Osteoblast (primary cell): ENCODE measurements at regions not wholly inside any gene's neighbourhood (a gene's known extent, or its start where the extent isn't known, plus 50 kb on each side); places are given as distances from the start of the nearest gene placed in this dataset.
"Not testable (repeated sequence)": the region's sequence is repeated elsewhere in the genome, so short reads cannot be mapped to it uniquely, and the experiment has no call there.

Experiments
- DNase-seq: peaks from one replicate; pipeline ENCODE4 v3.0.0; 2011; ENCODE audit warnings: low spot score, mixed read lengths; ENCODE audit not compliant: insufficient read length; ENCODE audit errors: missing footprints
- H2AFZ ChIP-seq: 2 replicates; pipeline ENCODE4 v1.6.0; 2011; ENCODE audit warnings: mild to moderate bottlenecking, low read length
- H3K27ac ChIP-seq: 2 replicates; pipeline ENCODE4 v1.5.1; 2011; ENCODE audit warnings: mild to moderate bottlenecking, low read depth, low read length, moderate library complexity
- H3K27me3 ChIP-seq: 2 replicates; pipeline ENCODE4 v1.6.0; 2012; ENCODE audit warnings: mild to moderate bottlenecking, control low read depth, inconsistent platforms, low read length, moderate library complexity; ENCODE audit not compliant: insufficient read depth
- H3K36me3 ChIP-seq: 2 replicates; pipeline ENCODE4 v1.5.1; 2011; ENCODE audit warnings: mild to moderate bottlenecking, low read length, control low read depth, moderate library complexity; ENCODE audit not compliant: insufficient read depth
- H3K4me1 ChIP-seq: 2 replicates; pipeline ENCODE4 v1.5.1; 2011; ENCODE audit warnings: mild to moderate bottlenecking, low read length, control low read depth, moderate library complexity; ENCODE audit not compliant: insufficient read depth
- H3K4me2 ChIP-seq: 2 replicates; pipeline ENCODE4 v1.6.0; 2011; ENCODE audit warnings: mild to moderate bottlenecking, low read length; ENCODE audit not compliant: insufficient read depth
- H3K4me3 ChIP-seq: fragments of 200-600 bp; sonication (generic); 3 replicates; pipeline ENCODE4 v1.5.1; 2012; ENCODE audit warnings: mild to moderate bottlenecking, low read length, inconsistent platforms; ENCODE audit not compliant: insufficient read depth
- H3K79me2 ChIP-seq: 2 replicates; pipeline ENCODE4 v1.6.0; 2012; ENCODE audit warnings: mild to moderate bottlenecking, low read length, control low read depth, inconsistent platforms; ENCODE audit not compliant: insufficient read depth
- H3K9me3 ChIP-seq: 2 replicates; pipeline ENCODE4 v1.5.1; 2011; ENCODE audit warnings: low read depth, low read length, control low read depth
- H4K20me1 ChIP-seq: 2 replicates; pipeline ENCODE4 v1.6.0; 2012; ENCODE audit warnings: mild to moderate bottlenecking, low read length, control low read depth; ENCODE audit not compliant: insufficient read depth
- TF ChIP-seq, protein P1 (sequence below): IDR thresholded peaks from 2 replicates; pipeline ENCODE4 v1.5.1; 2011; ENCODE audit warnings: mild to moderate bottlenecking, low read depth, low read length, moderate library complexity; ENCODE audit errors: extremely low read depth

DNA sequence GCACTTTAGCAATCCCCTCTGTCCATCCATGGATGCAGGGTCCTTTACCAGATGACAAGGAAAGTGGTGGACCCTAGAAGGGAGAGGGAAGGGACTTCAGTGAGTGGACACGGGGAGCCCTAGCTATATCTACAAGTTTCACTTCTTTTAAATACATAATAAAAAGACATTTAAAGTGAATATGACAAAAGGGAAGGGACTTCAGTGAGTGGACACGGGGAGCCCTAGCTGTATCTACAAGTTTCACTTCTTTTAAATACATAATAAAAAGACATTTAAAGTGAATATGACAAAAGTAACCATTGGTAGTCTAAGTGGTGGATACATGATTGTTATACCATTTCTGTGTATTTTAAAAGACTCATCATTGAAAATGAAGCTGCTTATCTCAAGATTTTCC is 81.9 kb upstream of the HES1 start:
- DNase-seq = no peak
- no peak overlapping the region for H2AFZ ChIP-seq
- H3K27ac ChIP-seq = no peak overlapping the region
- no peaks in the 10 kb centered on the region for H3K4me1 ChIP-seq
- no peaks in the 10 kb centered on the region for H4K20me1 ChIP-seq
- peaks cover 8% of the 10 kb centered on the region for H3K9me3 ChIP-seq
- H3K36me3 ChIP-seq = no peaks in the 10 kb centered on the region
- H3K4me2 ChIP-seq = no peak overlapping the region
- H3K79me2 ChIP-seq = no peaks in the 10 kb centered on the region
- H3K4me3 ChIP-seq = no peak overlapping the region
- H3K27me3 ChIP-seq = peaks cover 3% of the 10 kb centered on the region
- TF ChIP-seq, protein P1, sequence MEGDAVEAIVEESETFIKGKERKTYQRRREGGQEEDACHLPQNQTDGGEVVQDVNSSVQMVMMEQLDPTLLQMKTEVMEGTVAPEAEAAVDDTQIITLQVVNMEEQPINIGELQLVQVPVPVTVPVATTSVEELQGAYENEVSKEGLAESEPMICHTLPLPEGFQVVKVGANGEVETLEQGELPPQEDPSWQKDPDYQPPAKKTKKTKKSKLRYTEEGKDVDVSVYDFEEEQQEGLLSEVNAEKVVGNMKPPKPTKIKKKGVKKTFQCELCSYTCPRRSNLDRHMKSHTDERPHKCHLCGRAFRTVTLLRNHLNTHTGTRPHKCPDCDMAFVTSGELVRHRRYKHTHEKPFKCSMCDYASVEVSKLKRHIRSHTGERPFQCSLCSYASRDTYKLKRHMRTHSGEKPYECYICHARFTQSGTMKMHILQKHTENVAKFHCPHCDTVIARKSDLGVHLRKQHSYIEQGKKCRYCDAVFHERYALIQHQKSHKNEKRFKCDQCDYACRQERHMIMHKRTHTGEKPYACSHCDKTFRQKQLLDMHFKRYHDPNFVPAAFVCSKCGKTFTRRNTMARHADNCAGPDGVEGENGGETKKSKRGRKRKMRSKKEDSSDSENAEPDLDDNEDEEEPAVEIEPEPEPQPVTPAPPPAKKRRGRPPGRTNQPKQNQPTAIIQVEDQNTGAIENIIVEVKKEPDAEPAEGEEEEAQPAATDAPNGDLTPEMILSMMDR = no peak

DNA sequence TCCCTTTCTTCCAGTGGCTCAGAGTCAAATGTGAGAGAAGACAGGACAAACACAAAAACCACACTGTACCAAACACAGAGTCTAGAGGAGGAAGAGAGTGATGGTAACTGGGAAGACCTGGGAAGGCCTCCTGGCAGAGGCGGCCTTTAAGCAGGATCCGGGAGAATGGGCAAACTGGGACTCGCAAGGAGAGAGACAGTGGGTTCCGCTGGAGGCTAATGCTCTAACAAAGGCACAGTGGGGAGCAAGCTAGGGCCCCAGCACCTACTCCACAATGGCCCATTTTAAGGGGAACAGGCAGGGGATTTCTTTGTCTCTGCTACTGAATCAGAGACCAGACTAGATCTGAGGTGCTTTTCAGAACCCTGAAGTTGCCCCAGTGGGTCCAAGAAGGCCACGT is 81.4 kb upstream of the HES1 start:
- H3K9me3 ChIP-seq = peaks cover 8% of the 10 kb centered on the region
- no peak overlapping the region for H2AFZ ChIP-seq
- H3K27ac ChIP-seq = no peak overlapping the region
- peaks cover 3% of the 10 kb centered on the region for H3K27me3 ChIP-seq
- no peak overlapping the region for H3K4me2 ChIP-seq
- TF ChIP-seq, protein P1 = no peak
- H3K36me3 ChIP-seq = no peaks in the 10 kb centered on the region
- H3K79me2 ChIP-seq = no peaks in the 10 kb centered on the region
- no peak overlapping the region for H3K4me3 ChIP-seq
- no peaks in the 10 kb centered on the region for H4K20me1 ChIP-seq
- H3K4me1 ChIP-seq = no peaks in the 10 kb centered on the region
- DNase-seq = no peak

DNA sequence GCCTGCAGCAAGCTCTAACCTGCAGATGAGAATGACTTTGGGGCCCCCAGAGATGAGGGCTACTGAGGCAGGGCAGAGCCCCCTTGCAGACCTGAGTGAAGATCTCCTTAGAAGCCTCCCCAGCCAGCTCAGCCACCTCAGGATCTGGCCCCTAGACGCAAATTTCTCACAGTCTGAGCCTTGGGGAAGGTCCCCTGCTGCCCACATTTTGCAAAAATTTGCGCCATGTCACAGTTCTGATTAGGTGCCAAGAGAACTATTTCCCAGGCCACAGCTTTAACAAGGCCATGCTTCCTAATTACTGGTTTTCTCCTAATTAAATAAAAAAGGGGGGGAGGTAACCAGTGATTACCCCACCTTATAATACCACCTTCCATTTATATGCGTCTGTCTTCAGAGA is 81.0 kb upstream of the HES1 start:
- DNase-seq = no peak
- Histone ChIP-seq H3K36me3 (no peaks in the 10 kb centered on the region), H2AFZ (no peak overlapping the region), H3K79me2 (no peaks in the 10 kb centered on the region), H3K9me3 (peaks cover 8% of the 10 kb centered on the region), H3K4me1 (no peaks in the 10 kb centered on the region), H3K4me3 (no peak overlapping the region), H3K27ac (no peak overlapping the region), H4K20me1 (no peaks in the 10 kb centered on the region), H3K27me3 (peaks cover 1% of the 10 kb centered on the region), H3K4me2 (no peak overlapping the region)
- TF ChIP-seq, protein P1 = no peak

DNA sequence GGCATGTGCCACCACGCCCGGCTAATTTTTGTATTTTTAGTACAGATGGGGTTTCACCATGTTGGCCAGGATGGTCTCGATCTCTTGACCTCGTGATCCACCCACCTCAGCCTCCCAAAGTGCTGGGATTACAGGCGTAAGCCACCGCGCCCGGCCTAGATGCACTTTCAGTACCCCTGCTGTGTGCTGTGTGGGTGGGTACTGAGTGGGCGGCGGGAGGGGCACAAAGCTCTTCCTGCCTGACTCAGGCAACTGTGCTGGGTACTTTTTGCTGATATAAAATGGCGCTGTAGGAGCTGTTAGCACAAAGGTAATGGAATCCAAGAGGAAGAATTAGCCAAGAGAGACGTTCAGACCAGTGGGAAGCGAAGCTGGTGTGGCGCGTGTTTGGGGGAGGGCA is 79.6 kb upstream of the HES1 start:
- DNase-seq, H3K4me1 ChIP-seq, H2AFZ ChIP-seq, H4K20me1 ChIP-seq, H3K27me3 ChIP-seq, H3K4me3 ChIP-seq, H3K27ac ChIP-seq, H3K4me2 ChIP-seq, H3K36me3 ChIP-seq, H3K79me2 ChIP-seq, H3K9me3 ChIP-seq: not testable (repeated sequence)
